HG02840 (cell line): ENCODE measurements at regions not wholly inside any gene's neighbourhood (a gene's known extent, or its start where the extent isn't known, plus 50 kb on each side); places are given as distances from the start of the nearest gene placed in this dataset.

Experiments used
- ATAC-seq: cut with Tn5 transposase; IDR thresholded peaks from one replicate; pipeline ENCODE4 v1.9.1; 2021; ENCODE audit warnings: mild to moderate bottlenecking, moderate library complexity, moderate number of reproducible peaks; ENCODE audit not compliant: unreplicated experiment, low FRiP score

GRCh38 chr5:3654515-3654914 lies 58.9 kb downstream of the IRX1 start:
- no peak for ATAC-seq

DNA sequence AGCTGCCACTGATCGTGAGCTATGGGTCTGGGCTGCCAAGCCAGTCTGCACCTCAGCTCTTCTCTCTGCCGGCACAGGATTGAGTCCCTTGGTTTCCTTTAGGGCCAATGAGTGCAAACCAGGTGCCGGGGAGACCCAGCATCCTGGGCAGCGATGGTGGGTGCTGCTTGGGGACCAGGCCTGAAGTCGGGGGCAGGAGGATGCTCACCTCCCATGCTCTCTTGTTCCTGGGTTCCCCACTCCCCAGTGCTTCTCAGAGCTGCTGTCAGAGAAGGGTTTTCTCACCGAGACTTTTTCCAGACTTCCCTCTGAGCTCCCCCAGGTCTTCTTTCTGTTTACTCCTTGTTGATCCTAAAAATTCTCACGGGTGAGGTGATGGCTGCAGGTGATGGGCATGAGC lies 61.2 kb downstream of the IRX1 start:
- no peak for ATAC-seq

GRCh38 chr5:3657364-3658022 lies 61.9 kb downstream of the IRX1 start:
- no peak for ATAC-seq

DNA sequence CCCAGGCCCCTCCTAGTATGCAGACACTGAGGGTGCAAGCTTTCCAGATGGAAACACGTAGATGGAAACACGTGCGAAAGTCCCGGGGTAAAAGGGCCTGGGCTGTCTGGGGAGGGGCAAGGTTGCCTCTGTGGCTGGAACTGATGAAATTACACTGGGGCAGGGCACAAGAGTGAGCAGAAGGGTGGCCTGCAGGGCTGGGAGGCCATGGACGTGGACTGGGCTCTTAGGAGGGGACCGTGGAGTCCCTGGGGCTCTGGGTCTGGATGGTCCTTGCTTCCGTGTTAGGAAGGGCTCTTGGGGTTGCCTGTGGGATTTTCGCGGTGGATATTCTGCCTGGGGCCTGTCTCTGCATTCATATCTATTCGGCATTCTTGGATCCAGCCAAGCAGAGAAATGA lies 63.3 kb downstream of the IRX1 start:
- ATAC-seq, result no peak

DNA sequence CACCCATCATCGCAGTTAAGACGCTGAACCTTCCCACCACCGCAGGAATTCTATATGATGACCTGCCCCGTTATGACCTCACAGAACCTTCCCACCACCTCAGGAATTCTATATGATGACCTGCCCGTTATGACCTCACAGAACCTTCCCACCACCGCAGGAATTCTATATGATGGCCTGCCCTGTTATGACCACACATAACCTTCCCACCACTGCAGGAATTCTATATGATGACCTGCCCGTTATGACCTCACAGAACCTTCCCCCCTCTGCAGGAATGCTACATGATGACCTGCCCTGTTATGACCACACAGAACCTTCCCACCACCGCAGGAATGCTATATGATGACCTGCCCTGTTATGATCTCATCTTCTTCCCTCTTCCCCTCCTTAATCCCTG lies 64.3 kb downstream of the IRX1 start:
- ATAC-seq, result no peak

GRCh38 chr5:3660630-3661029 lies 65.0 kb downstream of the IRX1 start:
- ATAC-seq, result no peak

GRCh38 chr5:3661755-3662296 lies 66.2 kb downstream of the IRX1 start:
- ATAC-seq, result no peak

DNA sequence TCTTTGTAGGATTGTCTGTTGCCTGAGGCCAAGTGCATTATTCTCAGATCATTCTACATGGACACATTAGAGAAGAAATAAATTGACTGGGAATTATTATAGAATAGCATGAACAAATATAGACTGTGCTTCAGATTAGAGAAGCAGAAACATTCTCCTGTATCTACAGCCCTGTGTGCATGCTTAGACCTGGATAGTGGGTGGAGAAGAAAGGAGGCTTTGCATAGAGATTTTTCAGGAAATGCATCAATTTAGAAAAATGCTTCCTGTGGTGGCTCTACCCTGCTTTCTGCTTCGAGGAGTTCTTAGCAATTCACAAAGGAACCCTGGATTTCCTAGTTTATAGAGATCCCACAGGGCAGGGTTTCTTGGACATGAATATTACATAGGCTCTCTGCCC lies 66.7 kb downstream of the IRX1 start:
- no peak for ATAC-seq

GRCh38 chr5:3671337-3671736 lies 75.7 kb downstream of the IRX1 start:
- ATAC-seq, result no peak

DNA sequence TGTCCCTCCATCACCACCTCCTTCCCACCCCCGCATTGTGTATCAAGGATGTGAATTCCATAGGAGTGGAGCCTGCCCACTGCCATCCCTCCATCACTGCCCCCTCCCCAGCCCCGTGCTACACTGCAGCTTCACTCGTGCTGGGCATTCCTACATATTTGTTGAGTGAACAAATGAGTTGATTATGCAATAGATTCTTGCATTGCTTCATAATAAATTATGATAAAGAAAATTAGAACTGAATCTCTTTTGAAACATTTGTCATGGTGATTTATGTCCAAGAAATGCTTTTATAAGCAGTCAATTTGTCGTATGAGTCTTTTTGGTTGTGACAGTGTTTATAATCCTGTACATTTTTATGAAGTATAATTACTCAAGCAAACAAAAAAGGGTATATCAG lies 83.2 kb downstream of the IRX1 start:
- no peak for ATAC-seq

DNA sequence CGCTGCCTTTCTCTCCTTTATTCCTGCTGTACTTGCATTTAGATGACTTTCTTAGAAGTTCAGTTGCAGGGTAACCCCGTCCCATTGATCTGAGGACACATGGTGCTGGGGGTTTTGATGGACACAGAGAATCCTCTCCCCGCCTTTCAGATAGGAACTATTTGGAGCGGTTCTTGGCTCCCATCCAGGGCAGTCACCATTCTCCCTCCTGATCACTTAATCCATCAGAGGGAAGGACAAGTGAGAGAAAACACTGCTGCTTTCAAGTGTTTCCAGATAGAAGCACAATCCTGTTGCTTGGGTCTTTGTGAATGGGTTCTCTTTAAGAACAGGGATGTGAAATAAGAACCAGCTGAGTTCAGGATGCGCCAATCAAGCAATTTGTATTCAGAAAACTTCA lies 85.2 kb downstream of the IRX1 start:
- ATAC-seq, result no peak

DNA sequence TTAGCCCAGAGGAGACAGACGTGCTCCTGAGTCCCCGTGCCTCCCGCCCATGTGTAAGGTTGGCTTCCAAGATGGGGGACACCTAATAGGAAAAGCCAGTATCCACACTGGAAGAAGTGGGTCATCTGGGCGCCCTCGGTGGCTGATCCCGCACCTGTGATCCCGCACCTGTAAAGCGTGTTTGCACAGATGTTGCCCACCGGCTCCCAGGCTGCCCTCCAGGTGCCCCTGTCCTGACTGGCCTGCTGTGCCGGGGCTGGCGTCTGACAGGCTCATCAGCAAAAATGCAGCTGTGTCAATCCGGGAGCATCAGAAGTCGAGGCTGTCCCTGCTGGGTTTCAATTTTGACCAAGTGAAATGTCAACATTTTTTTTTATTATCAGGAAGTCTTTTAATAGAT lies 88.5 kb downstream of the IRX1 start:
- ATAC-seq, result no peak

DNA sequence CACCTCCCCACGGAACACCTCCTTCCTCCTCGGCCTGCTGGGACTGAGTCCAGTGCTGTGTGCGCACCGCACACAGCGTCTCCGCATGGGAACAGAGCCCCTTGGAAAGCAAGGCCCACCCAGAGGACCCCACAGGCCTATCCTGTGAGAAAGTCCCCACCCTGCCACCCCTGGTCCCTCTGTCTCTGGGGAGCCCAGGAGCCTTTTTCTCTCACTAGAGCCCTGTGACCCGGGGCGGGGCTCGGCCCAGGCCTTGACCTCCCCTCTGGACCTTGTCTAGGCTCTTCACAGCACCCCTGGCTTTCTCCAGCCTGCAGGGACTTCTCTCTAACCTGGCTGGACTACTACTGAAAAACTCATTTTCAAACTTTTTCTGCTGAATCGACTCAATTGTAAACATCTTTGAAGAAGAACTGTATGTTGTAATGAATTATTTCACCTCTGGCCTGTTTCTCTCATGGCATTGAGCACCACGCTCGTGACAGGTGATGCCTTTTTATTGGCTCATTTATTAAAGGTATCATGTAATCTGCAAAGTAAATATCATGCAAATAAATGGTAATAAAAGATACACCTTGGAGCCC lies 89.2 kb downstream of the IRX1 start:
- ATAC-seq, result no peak

DNA sequence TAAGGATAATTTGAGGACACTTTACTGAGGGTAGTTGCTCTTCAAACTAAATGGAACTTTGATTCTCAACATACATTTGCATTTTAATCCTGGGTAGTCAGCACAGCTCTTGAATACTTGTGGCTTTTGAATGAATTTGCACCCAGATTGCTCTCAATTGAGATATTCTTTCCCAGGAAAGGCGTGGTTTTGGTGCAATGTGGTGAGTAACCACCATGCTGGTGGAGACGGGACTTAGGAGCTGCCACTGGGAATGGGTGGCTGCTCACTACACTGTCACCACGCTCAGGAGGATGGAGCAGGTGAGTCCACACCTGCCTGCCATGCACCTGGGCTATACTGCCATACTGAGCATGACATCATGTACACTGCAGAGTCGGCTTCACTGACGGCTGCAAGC lies 99.2 kb downstream of the IRX1 start:
- ATAC-seq, result no peak

- ATAC-seq, result no peak
These were observed 100.2 kb downstream of the IRX1 start for GRCh38 chr5:3695818-3696217.

GRCh38 chr5:3698412-3698811 lies 102.8 kb downstream of the IRX1 start:
- ATAC-seq, result no peak

- no peak for ATAC-seq
These were observed 106.1 kb downstream of the IRX1 start for GRCh38 chr5:3701694-3702093.

DNA sequence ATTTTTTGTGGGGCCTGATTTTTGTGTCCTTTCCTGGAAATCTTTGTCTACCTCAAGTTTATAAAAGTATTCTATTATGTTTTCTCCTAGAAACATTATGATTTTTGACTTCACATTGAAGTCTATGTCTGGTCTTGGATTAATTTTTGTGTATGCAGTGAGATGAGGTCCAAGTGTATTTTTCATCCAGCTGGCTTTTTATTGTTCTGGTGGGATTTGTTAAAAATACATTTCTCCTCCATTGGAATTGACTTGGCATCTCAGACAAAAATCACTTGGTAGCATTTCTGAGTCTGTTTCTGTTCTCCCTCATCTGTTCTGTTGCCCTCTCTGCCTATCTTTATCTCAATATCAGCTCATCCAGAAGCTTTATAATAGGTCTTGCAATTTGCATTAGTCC lies 109.0 kb downstream of the IRX1 start:
- no peak for ATAC-seq

DNA sequence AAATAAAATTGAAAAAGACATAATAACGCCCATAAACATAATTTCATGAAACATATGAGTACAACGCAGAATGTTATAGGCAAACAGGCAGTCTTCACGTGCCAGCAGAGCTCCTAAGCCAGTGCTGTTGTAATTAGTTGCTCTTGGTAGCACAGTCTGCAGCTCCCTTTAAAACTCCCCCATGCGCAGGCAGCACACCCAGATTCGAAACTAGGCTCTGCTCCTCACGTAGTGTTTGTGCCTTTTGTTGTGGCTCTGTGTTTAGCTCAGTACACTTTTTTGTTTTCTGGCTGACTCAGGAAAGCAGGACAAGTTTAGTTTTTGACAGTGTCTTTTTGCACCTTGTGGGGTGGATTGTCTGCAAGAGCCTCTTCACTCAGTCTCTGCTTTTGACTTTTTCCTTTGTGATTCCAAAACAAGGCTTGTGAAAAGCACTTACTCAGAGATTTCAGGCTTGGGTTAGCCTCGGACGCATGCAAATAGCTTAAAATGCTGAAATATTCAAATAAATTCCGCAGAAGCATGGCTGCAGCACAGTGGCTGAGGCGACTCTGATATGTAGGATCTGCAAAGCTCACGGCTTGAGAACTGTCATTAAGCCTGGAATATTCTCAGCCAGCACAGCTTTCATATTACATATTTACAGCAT lies 113.6 kb downstream of the IRX1 start:
- ATAC-seq, result no peak

DNA sequence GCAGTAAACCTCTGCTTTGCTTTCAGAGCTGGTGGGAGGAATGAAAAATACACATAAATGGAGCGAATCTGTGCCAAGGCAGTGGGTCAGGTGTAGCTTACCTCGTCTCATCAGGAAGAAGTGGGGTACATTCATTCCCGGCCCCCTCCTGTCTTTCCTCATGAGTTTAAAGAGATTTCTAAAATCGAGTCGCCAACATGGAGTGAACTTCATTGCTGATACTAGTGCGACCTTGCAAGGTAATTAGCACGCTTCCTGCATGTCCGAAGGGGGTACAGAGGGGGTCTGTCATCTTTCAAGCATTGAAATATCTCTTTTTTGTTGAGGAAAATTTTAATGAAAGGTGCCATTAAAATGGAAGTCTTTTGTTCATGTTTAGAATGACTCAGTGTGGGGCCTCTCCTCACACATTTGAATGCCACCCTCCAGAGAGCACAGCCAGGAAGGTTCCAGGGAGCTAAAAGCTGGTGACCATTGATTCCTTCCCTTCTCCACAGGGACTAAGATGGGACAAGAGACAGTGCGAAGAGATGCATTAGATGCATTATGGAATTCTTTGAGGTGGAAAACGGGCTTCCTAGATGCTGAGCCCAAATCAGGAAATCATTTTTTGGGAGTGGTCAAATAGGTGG lies 114.2 kb downstream of the IRX1 start:
- ATAC-seq, result no peak

DNA sequence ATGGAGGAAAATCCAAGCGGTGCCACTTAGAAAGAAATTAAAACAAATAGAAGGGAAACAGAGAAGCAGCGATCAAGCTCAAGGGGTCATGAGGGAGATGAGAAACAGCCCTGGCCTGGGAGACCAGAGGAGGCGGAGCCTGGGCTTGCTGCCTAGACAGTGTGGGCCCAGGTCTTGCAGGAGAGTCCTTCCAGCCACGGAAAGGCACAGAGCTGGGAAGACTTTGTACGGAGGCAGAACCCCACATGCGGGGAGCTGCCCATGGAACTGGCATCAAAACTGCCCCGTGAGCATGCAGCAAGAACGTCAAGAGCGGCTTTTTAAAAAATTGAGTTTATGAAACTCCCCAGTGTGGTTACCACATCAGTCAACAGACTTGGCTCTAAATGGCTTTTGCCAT lies 119.4 kb downstream of the IRX1 start:
- no peak for ATAC-seq
